SK-N-SH treated with all-trans-retinoic acid at 6 μM for 48 hours (cell line): ENCODE measurements at regions not wholly inside any gene's neighbourhood (a gene's known extent, or its start where the extent isn't known, plus 50 kb on each side); places are given as distances from the start of the nearest gene placed in this dataset.

ENCODE experiments used
- ARNTL ChIP-seq: fragments of 450-650 bp; formaldehyde crosslinking; IDR thresholded peaks from 2 replicates; pipeline ENCODE4 v1.5.0; 2020; ENCODE audit warnings: low read depth, mild to moderate bottlenecking, moderate library complexity, borderline replicate concordance
- BACH2 ChIP-seq: fragments of 250-450 bp; sonication (Bioruptor Pico); IDR thresholded peaks from 2 replicates; pipeline ENCODE4 v1.9.0; 2021; ENCODE audit warnings: mild to moderate bottlenecking, borderline replicate concordance
- CREB5 ChIP-seq: fragments of 250-450 bp; sonication (Bioruptor Pico); IDR thresholded peaks from 2 replicates; pipeline ENCODE4 v1.5.1; 2020; ENCODE audit warnings: low read depth, mild to moderate bottlenecking, moderate library complexity
- CSDC2 ChIP-seq: fragments of 250-450 bp; sonication (Bioruptor Pico); IDR thresholded peaks from 2 replicates; pipeline ENCODE4 v1.5.0; 2020; ENCODE audit warnings: mild to moderate bottlenecking, moderate library complexity
- ESRRG ChIP-seq: fragments of 250-450 bp; sonication (Bioruptor Pico); IDR thresholded peaks from 2 replicates; pipeline ENCODE4 v1.6.1; 2021; ENCODE audit warnings: mild to moderate bottlenecking
- GLIS3 ChIP-seq: fragments of 250-450 bp; sonication (Bioruptor Pico); IDR thresholded peaks from 2 replicates; pipeline ENCODE4 v1.5.0; 2020; ENCODE audit warnings: mild to moderate bottlenecking, moderate library complexity
- PATZ1 ChIP-seq: fragments of 250-450 bp; sonication (Bioruptor Pico); IDR thresholded peaks from 2 replicates; pipeline ENCODE4 v1.8.0; 2020; ENCODE audit warnings: mild to moderate bottlenecking, moderate library complexity, borderline replicate concordance
- PPARA ChIP-seq: fragments of 250-450 bp; sonication (Bioruptor Pico); IDR thresholded peaks from 2 replicates; pipeline ENCODE4 v1.5.0; 2020; ENCODE audit warnings: mild to moderate bottlenecking, borderline replicate concordance
- RARB ChIP-seq: fragments of 250-450 bp; sonication (Bioruptor Pico); IDR thresholded peaks from 2 replicates; pipeline ENCODE4 v1.8.0; 2021; ENCODE audit warnings: mild to moderate bottlenecking, moderate library complexity
- TCF4 ChIP-seq: fragments of 250-450 bp; sonication (Bioruptor Pico); IDR thresholded peaks from 2 replicates; pipeline ENCODE4 v1.8.0; 2021; ENCODE audit warnings: mild to moderate bottlenecking, moderate library complexity, borderline replicate concordance
- TOX ChIP-seq: fragments of 250-450 bp; sonication (Bioruptor Pico); IDR thresholded peaks from 2 replicates; pipeline ENCODE4 v1.8.0; 2021; ENCODE audit warnings: mild to moderate bottlenecking, moderate library complexity, borderline replicate concordance
- ZC3H10 ChIP-seq: fragments of 250-450 bp; sonication (Bioruptor Pico); IDR thresholded peaks from 2 replicates; pipeline ENCODE4 v1.5.1; 2021; ENCODE audit warnings: mild to moderate bottlenecking, moderate library complexity
- ZFP30 ChIP-seq: fragments of 450-650 bp; formaldehyde crosslinking; IDR thresholded peaks from 2 replicates; pipeline ENCODE4 v1.5.0; 2022; ENCODE audit warnings: mild to moderate bottlenecking, moderate library complexity

- TF ChIP-seq PPARA (CRISPR knock-in tag) (no peak), GLIS3 (no peak), PATZ1 (CRISPR knock-in tag) (no peak), CREB5 (CRISPR knock-in tag) (no peak), BACH2 (no peak), ARNTL (CRISPR knock-in tag) (no peak), ZFP30 (CRISPR knock-in tag) (no peak), CSDC2 (CRISPR knock-in tag) (no peak), ESRRG (no peak), TCF4 (no peak), RARB (CRISPR knock-in tag) (no peak), TOX (CRISPR knock-in tag) (no peak), ZC3H10 (no peak)
Measured at GRCh38 chr5:17444496-17444895, 53.5 kb upstream of the TAF11L2 start.
